ENCODE measurements at regions not wholly inside any gene's neighbourhood (a gene's known extent, or its start where the extent isn't known, plus 50 kb on each side); places are given as distances from the start of the nearest gene placed in this dataset.

DNA sequence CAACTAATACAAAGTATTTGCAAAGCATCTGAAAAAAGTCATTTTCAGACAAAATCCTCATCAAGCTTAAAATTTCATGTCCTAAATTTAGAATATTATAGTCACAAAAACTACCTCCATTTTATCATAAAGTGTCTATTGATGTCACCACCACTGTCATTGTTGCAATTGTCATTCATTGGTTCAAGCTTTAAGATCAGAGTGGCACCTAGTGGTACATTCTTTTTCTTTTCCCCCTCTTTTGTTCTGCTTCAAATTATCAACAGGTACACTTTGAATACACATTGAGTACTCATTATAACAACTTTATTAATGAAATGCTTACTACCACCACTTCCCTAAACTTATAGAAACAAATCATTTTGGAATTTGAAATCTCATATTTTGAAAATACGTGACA lies 379.8 kb downstream of the SEC23A start:
- TF ChIP-seq, protein P1, sequence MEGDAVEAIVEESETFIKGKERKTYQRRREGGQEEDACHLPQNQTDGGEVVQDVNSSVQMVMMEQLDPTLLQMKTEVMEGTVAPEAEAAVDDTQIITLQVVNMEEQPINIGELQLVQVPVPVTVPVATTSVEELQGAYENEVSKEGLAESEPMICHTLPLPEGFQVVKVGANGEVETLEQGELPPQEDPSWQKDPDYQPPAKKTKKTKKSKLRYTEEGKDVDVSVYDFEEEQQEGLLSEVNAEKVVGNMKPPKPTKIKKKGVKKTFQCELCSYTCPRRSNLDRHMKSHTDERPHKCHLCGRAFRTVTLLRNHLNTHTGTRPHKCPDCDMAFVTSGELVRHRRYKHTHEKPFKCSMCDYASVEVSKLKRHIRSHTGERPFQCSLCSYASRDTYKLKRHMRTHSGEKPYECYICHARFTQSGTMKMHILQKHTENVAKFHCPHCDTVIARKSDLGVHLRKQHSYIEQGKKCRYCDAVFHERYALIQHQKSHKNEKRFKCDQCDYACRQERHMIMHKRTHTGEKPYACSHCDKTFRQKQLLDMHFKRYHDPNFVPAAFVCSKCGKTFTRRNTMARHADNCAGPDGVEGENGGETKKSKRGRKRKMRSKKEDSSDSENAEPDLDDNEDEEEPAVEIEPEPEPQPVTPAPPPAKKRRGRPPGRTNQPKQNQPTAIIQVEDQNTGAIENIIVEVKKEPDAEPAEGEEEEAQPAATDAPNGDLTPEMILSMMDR (conservative IDR thresholded peaks at IDR 0.05; ENCODE audit: low read length), result no peak
- DNase-seq (ENCODE audit: low read depth), result no peak
- H3K4me3 ChIP-seq (ENCODE audit: low read length), result no peak overlapping the region

GRCh38 chr14:38721822-38722431 lies 381.1 kb downstream of the SEC23A start:
- TF ChIP-seq, protein P1 (conservative IDR thresholded peaks at IDR 0.05; ENCODE audit: low read length), result peak; percentile 93
- H3K4me3 ChIP-seq (ENCODE audit: low read length), result no peak overlapping the region
- peak; percentile 48 for DNase-seq (ENCODE audit: low read depth)

DNA sequence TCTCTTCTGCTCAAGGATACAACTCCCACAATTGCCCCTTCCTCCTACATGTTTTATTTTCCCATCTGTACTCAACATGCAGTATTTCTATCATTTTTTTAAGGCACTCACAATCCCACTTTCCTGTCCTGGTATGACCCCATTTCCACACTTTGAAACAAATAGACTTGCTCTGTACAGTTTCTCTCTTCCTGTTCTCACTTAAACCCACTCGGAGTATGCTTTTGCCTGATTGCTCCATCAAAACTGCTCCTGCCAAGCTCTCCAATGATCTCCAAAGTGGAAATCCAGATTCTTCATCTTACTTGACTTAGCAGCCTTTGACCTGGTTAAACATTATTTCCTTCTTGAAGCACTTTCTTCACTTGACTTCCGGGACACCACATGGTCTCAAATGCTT lies 384.5 kb downstream of the SEC23A start:
- TF ChIP-seq, protein P1 (conservative IDR thresholded peaks at IDR 0.05; ENCODE audit: low read length), result no peak
- no peak for DNase-seq (ENCODE audit: low read depth)
- H3K4me3 ChIP-seq (ENCODE audit: low read length), result no peak overlapping the region

DNA sequence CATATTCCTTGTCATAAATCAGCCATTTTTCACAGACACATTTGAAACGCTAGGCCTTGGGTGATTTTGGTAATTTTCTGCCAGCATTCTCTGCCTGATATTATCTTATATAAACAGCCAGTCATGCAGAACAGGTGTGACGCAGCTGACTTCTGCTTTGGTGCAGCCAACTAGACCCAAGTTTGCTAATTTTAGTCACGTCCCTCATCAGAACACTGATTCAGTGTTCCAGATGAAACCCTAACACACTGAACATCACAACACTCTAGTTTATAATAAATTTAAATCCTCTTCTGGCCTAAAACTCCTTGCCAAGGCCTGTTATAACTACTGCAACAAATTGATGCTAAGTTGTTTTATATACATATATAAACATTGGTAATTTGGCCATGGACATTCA lies 386.1 kb downstream of the SEC23A start:
- H3K4me3 ChIP-seq (ENCODE audit: low read length), result no peak overlapping the region
- DNase-seq (ENCODE audit: low read depth), result no peak
- TF ChIP-seq, protein P1 (conservative IDR thresholded peaks at IDR 0.05; ENCODE audit: low read length), result no peak

- DNase-seq (ENCODE audit: low read depth), result no peak
- TF ChIP-seq, protein P1 (conservative IDR thresholded peaks at IDR 0.05; ENCODE audit: low read length), result no peak
Observed at GRCh38 chr14:38710881-38711280, 392.2 kb downstream of the SEC23A start.

GRCh38 chr14:38710196-38710595 lies 392.8 kb downstream of the SEC23A start:
- H3K4me3 ChIP-seq (ENCODE audit: low read length), result no peak overlapping the region
- TF ChIP-seq, protein P1 (conservative IDR thresholded peaks at IDR 0.05; ENCODE audit: low read length), result no peak

More at GRCh38 chr14:38710881-38711280, 392.2 kb downstream of the SEC23A start:
- H3K4me3 ChIP-seq (ENCODE audit: low read length), result no peak overlapping the region

DNA sequence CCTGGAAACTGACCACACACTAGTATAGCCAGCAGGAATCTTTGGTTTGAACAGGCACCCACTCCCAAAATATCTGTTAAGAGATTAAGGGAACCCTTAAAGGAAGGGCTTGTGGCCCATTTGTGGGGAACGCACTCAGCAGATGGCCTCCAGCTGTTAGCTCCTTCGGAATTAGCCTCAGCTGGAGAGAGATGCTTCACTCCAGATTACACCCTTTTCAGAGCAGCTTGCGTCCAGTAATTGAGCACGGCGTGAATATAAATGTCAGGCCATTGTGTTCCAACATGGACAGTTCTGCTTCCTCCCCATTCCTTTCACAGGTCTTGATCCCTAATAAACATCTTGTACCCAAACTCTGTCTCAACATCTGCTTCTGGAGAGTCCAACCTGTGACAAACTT lies 397.8 kb downstream of the SEC23A start:
- TF ChIP-seq, protein P1 (conservative IDR thresholded peaks at IDR 0.05; ENCODE audit: low read length), result no peak
- H3K4me3 ChIP-seq (ENCODE audit: low read length), result no peak overlapping the region
- no peak for DNase-seq (ENCODE audit: low read depth)

More at GRCh38 chr14:38710196-38710595, 392.8 kb downstream of the SEC23A start:
- DNase-seq (ENCODE audit: low read depth), result no peak
